ENCODE measurements at regions not wholly inside any gene's neighbourhood (a gene's known extent, or its start where the extent isn't known, plus 50 kb on each side); places are given as distances from the start of the nearest gene placed in this dataset.

DNA sequence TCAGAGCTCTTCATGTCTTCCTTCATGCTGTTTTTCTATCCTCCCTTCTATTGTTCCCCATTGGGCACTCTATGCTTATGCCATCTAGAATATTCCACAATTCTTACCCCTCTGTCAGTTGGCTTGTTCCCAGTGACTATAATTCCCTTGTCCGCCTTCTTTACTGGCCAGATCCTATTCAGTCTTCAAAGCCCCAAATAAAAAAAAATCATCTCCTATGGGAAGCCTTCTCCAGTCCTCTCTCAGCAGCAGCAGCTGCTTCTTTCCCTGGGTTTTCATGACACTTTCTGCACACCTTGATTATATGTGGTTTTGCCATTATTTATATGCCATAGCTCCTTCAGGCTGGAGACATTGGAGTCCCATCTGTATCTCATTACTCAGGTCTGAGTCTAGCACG is 54.6 kb upstream of the TNFAIP8 start:
- TF ChIP-seq, protein P1, sequence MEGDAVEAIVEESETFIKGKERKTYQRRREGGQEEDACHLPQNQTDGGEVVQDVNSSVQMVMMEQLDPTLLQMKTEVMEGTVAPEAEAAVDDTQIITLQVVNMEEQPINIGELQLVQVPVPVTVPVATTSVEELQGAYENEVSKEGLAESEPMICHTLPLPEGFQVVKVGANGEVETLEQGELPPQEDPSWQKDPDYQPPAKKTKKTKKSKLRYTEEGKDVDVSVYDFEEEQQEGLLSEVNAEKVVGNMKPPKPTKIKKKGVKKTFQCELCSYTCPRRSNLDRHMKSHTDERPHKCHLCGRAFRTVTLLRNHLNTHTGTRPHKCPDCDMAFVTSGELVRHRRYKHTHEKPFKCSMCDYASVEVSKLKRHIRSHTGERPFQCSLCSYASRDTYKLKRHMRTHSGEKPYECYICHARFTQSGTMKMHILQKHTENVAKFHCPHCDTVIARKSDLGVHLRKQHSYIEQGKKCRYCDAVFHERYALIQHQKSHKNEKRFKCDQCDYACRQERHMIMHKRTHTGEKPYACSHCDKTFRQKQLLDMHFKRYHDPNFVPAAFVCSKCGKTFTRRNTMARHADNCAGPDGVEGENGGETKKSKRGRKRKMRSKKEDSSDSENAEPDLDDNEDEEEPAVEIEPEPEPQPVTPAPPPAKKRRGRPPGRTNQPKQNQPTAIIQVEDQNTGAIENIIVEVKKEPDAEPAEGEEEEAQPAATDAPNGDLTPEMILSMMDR (conservative IDR thresholded peaks at IDR 0.05; ENCODE audit: low read length), result no peak
- TF ChIP-seq EZH2phosphoT487 (IDR thresholded peaks at IDR 0.05; ENCODE audit: borderline replicate concordance), result no peak
